ENCODE measurements at regions not wholly inside any gene's neighbourhood (a gene's known extent, or its start where the extent isn't known, plus 50 kb on each side); places are given as distances from the start of the nearest gene placed in this dataset.

DNA sequence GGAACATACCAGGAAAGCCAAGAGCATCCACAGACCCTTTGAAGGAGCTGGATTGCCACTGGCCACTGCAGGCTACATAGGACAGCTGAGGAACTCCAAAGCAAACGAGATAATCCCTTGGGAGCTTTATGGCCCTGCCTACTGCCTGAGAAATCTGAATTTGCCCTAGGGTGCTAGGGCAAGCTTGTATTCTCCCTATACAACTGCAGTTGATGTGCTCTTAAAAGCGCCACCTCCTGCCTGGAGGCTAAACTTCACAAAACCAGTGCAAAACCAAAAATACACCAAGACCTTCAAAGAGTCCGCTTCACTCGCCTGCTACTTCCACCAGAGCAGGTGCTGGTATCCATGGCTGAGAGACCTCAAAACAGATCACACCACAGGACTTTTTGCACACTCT lies 99.6 kb upstream of the KRR1 start:
- Histone ChIP-seq H3K27ac (replicated peaks) (no peak overlapping the region), H3K4me3 (replicated peaks; ENCODE audit: insufficient read depth, low read length) (no peak overlapping the region), H3K27me3 (ENCODE audit: insufficient read depth, poor library complexity, severe bottlenecking) (no peaks in the 10 kb centered on the region)
- no peak for DNase-seq (ENCODE audit: low read depth in 1 of 2, low spot score in 1 of 2)
- TF ChIP-seq SPI1 (IDR thresholded peaks at IDR 0.05; ENCODE audit: borderline replicate concordance, low read depth) (no peak), POLR2AphosphoS5 (IDR thresholded peaks at IDR 0.05; ENCODE audit: low read depth) (no peak), GABPA (IDR thresholded peaks at IDR 0.05; ENCODE audit: low read depth) (no peak)
- TF ChIP-seq, protein P1, sequence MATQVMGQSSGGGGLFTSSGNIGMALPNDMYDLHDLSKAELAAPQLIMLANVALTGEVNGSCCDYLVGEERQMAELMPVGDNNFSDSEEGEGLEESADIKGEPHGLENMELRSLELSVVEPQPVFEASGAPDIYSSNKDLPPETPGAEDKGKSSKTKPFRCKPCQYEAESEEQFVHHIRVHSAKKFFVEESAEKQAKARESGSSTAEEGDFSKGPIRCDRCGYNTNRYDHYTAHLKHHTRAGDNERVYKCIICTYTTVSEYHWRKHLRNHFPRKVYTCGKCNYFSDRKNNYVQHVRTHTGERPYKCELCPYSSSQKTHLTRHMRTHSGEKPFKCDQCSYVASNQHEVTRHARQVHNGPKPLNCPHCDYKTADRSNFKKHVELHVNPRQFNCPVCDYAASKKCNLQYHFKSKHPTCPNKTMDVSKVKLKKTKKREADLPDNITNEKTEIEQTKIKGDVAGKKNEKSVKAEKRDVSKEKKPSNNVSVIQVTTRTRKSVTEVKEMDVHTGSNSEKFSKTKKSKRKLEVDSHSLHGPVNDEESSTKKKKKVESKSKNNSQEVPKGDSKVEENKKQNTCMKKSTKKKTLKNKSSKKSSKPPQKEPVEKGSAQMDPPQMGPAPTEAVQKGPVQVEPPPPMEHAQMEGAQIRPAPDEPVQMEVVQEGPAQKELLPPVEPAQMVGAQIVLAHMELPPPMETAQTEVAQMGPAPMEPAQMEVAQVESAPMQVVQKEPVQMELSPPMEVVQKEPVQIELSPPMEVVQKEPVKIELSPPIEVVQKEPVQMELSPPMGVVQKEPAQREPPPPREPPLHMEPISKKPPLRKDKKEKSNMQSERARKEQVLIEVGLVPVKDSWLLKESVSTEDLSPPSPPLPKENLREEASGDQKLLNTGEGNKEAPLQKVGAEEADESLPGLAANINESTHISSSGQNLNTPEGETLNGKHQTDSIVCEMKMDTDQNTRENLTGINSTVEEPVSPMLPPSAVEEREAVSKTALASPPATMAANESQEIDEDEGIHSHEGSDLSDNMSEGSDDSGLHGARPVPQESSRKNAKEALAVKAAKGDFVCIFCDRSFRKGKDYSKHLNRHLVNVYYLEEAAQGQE (IDR thresholded peaks at IDR 0.05; ENCODE audit: insufficient replicate concordance, low read depth): no peak
- TF ChIP-seq, protein P2, sequence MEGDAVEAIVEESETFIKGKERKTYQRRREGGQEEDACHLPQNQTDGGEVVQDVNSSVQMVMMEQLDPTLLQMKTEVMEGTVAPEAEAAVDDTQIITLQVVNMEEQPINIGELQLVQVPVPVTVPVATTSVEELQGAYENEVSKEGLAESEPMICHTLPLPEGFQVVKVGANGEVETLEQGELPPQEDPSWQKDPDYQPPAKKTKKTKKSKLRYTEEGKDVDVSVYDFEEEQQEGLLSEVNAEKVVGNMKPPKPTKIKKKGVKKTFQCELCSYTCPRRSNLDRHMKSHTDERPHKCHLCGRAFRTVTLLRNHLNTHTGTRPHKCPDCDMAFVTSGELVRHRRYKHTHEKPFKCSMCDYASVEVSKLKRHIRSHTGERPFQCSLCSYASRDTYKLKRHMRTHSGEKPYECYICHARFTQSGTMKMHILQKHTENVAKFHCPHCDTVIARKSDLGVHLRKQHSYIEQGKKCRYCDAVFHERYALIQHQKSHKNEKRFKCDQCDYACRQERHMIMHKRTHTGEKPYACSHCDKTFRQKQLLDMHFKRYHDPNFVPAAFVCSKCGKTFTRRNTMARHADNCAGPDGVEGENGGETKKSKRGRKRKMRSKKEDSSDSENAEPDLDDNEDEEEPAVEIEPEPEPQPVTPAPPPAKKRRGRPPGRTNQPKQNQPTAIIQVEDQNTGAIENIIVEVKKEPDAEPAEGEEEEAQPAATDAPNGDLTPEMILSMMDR (IDR thresholded peaks at IDR 0.05; ENCODE audit: insufficient read depth, low read length): no peak

DNA sequence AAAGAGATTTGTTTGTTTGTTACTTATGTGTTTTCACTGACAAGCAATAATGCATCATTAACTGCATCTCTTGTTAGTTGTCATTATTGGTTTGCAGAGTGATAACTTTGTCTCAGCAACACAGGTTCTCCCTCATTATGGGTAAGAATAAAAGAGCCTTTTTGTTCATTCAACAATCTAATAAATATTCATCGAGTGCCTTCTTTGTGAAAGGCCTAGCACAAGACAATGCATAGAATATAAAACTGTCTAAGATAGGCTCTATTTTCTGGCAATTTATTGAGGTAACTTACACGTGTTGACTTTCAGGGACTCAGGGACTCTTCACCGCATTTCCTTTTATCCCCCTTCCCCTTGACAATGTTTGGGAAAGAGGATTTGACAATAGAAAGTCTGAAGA lies 95.5 kb upstream of the KRR1 start:
- TF ChIP-seq POLR2AphosphoS5 (IDR thresholded peaks at IDR 0.05; ENCODE audit: low read depth) (no peak), GABPA (IDR thresholded peaks at IDR 0.05; ENCODE audit: low read depth) (no peak)
- no peak for DNase-seq (ENCODE audit: low read depth in 1 of 2, low spot score in 1 of 2)
- Histone ChIP-seq H3K4me3 (replicated peaks; ENCODE audit: insufficient read depth, low read length) (no peak overlapping the region), H3K27ac (replicated peaks) (no peak overlapping the region), H3K27me3 (ENCODE audit: insufficient read depth, poor library complexity, severe bottlenecking) (no peaks in the 10 kb centered on the region)

DNA sequence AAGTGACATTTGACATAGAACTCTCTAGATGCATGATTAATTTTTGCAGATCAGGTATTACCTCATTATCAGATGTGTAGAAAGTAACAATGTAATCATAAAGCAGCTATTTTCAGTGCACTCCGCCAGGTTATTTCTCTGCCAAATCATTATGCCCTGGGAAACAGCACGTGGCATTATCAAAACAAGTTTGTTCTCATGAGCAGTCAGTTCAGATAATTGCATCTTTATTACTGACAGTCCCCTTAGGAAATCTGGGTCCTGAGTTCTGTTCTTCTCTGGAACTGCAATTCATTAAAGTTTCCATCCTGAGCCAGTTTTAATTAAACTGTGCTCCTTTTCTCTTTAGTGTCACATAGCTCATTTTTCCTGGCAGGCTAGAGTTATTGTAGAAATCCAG lies 94.7 kb upstream of the KRR1 start:
- Histone ChIP-seq H3K27me3 (ENCODE audit: insufficient read depth, poor library complexity, severe bottlenecking) (no peaks in the 10 kb centered on the region), H3K27ac (replicated peaks) (no peak overlapping the region), H3K4me3 (replicated peaks; ENCODE audit: insufficient read depth, low read length) (no peak overlapping the region)
- DNase-seq (ENCODE audit: low read depth in 1 of 2, low spot score in 1 of 2): no peak
- no peak for TF ChIP-seq SPI1 (IDR thresholded peaks at IDR 0.05; ENCODE audit: borderline replicate concordance, low read depth)
- TF ChIP-seq, protein P1 (IDR thresholded peaks at IDR 0.05; ENCODE audit: insufficient replicate concordance, low read depth): no peak
- TF ChIP-seq POLR2AphosphoS5 (IDR thresholded peaks at IDR 0.05; ENCODE audit: low read depth): no peak
- no peak for TF ChIP-seq GABPA (IDR thresholded peaks at IDR 0.05; ENCODE audit: low read depth)
- TF ChIP-seq, protein P2 (IDR thresholded peaks at IDR 0.05; ENCODE audit: insufficient read depth, low read length): no peak

DNA sequence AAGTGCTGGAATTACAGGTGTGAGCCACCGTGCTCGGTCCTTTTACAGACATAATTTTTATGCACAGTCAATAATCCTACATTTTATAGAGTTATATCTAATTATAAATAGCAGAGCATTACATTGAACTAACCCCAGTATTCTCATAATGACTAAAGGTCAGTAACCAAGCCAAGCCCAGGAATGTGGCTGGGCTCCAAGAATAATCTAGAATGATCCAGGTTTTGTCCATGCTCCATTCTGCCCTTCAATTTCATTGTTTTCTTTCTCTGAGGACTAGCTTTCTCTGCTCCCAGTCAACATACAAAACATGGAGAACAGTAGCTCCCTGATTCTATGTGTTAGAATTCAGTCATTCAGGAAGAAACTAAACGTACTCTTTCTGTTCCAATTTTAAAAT lies 92.1 kb upstream of the KRR1 start:
- Histone ChIP-seq H3K4me3 (replicated peaks; ENCODE audit: insufficient read depth, low read length) (no peak overlapping the region), H3K27me3 (ENCODE audit: insufficient read depth, poor library complexity, severe bottlenecking) (no peaks in the 10 kb centered on the region), H3K27ac (replicated peaks) (no peak overlapping the region)
- DNase-seq (ENCODE audit: low read depth in 1 of 2, low spot score in 1 of 2): no peak
- TF ChIP-seq GABPA (IDR thresholded peaks at IDR 0.05; ENCODE audit: low read depth) (no peak), POLR2AphosphoS5 (IDR thresholded peaks at IDR 0.05; ENCODE audit: low read depth) (no peak), SPI1 (IDR thresholded peaks at IDR 0.05; ENCODE audit: borderline replicate concordance, low read depth) (no peak)
- TF ChIP-seq, protein P2 (IDR thresholded peaks at IDR 0.05; ENCODE audit: insufficient read depth, low read length): no peak
- TF ChIP-seq, protein P1 (IDR thresholded peaks at IDR 0.05; ENCODE audit: insufficient replicate concordance, low read depth): no peak
